ENCODE measurements at regions not wholly inside any gene's neighbourhood (a gene's known extent, or its start where the extent isn't known, plus 50 kb on each side); places are given as distances from the start of the nearest gene placed in this dataset.
"Not testable (repeated sequence)": the region's sequence is repeated elsewhere in the genome, so short reads cannot be mapped to it uniquely, and the experiment has no call there.

- ATAC-seq (replicated peaks), result no peak
- H3K27me3 Mint-ChIP-seq, result no peaks in the 10 kb centered on the region
Measured at GRCh38 chr10:65415318-65415717, 1510.5 kb upstream of the LRRTM3 start.

GRCh38 chr10:65416094-65416493, 1509.7 kb upstream of the LRRTM3 start:
- Mint-ChIP-seq H3K9me3 (peaks cover 4 to 6% of the 10 kb centered on the region in 2 donors), H3K27ac (no peak overlapping the region), H3K36me3 (no peaks in the 10 kb centered on the region), H3K4me1 (no peaks in the 10 kb centered on the region), H3K27me3 (no peaks in the 10 kb centered on the region), H3K4me3 (no peak overlapping the region)
- ATAC-seq (replicated peaks) (no peak), DNase-seq (no peak)

More at GRCh38 chr10:65415318-65415717, 1510.5 kb upstream of the LRRTM3 start:
- H3K36me3 Mint-ChIP-seq, result no peaks in the 10 kb centered on the region
- no peak for DNase-seq
- no peak overlapping the region for H3K4me3 Mint-ChIP-seq
- H3K4me1 Mint-ChIP-seq, result no peaks in the 10 kb centered on the region
- H3K27ac Mint-ChIP-seq, result no peak overlapping the region
- H3K9me3 Mint-ChIP-seq, result peaks cover 4 to 6% of the 10 kb centered on the region in 2 donors

- H3K27me3 Mint-ChIP-seq, result no peaks in the 10 kb centered on the region
- H3K27ac Mint-ChIP-seq, result no peak overlapping the region
- ATAC-seq (replicated peaks) (no peak), DNase-seq (no peak)
- H3K4me1 Mint-ChIP-seq, result no peaks in the 10 kb centered on the region
- H3K36me3 Mint-ChIP-seq, result no peaks in the 10 kb centered on the region
- H3K4me3 Mint-ChIP-seq, result no peak overlapping the region
- peaks cover 7 to 8% of the 10 kb centered on the region in 2 donors for H3K9me3 Mint-ChIP-seq
Measured at GRCh38 chr10:65419629-65420028, 1506.2 kb upstream of the LRRTM3 start.

GRCh38 chr10:65423043-65423442, 1502.8 kb upstream of the LRRTM3 start:
- Mint-ChIP-seq H3K27me3 (no peaks in the 10 kb centered on the region), H3K4me1 (no peaks in the 10 kb centered on the region), H3K9me3 (peaks cover 5 to 7% of the 10 kb centered on the region in 2 donors), H3K4me3 (no peak overlapping the region), H3K27ac (no peak overlapping the region), H3K36me3 (no peaks in the 10 kb centered on the region)
- ATAC-seq (replicated peaks), result no peak
- no peak for DNase-seq

GRCh38 chr10:65429381-65429780, 1496.5 kb upstream of the LRRTM3 start:
- not testable (repeated sequence) for H3K4me1 Mint-ChIP-seq; H3K27ac Mint-ChIP-seq; H3K9me3 Mint-ChIP-seq; ATAC-seq (replicated peaks); H3K27me3 Mint-ChIP-seq; DNase-seq; H3K4me3 Mint-ChIP-seq; H3K36me3 Mint-ChIP-seq

GRCh38 chr10:65430979-65431378, 1494.9 kb upstream of the LRRTM3 start:
- DNase-seq, result no peak
- Mint-ChIP-seq H3K9me3 (peaks cover 0 to 4% of the 10 kb centered on the region in 2 donors), H3K27ac (no peak overlapping the region), H3K27me3 (no peaks in the 10 kb centered on the region), H3K4me1 (no peaks in the 10 kb centered on the region), H3K36me3 (no peaks in the 10 kb centered on the region), H3K4me3 (no peak overlapping the region)
- no peak for ATAC-seq (replicated peaks)

- H3K4me1 Mint-ChIP-seq, result no peaks in the 10 kb centered on the region
- DNase-seq, result no peak
Measured at GRCh38 chr10:65470986-65471385, 1454.8 kb upstream of the LRRTM3 start.

GRCh38 chr10:65482848-65483247, 1443.0 kb upstream of the LRRTM3 start:
- Mint-ChIP-seq H3K36me3 (no peaks in the 10 kb centered on the region), H3K27me3 (no peaks in the 10 kb centered on the region), H3K9me3 (peaks cover 0 to 2% of the 10 kb centered on the region in 2 donors), H3K4me1 (no peaks in the 10 kb centered on the region), H3K4me3 (no peak overlapping the region), H3K27ac (no peak overlapping the region)
- ATAC-seq (replicated peaks) (no peak), DNase-seq (no peak)

More at GRCh38 chr10:65470986-65471385, 1454.8 kb upstream of the LRRTM3 start:
- Mint-ChIP-seq H3K9me3 (peaks cover 0 to 4% of the 10 kb centered on the region in 2 donors), H3K4me3 (no peak overlapping the region), H3K27me3 (no peaks in the 10 kb centered on the region), H3K27ac (no peak overlapping the region), H3K36me3 (no peaks in the 10 kb centered on the region)
- no peak for ATAC-seq (replicated peaks)

- DNase-seq (no peak), ATAC-seq (replicated peaks) (no peak)
- H3K4me3 Mint-ChIP-seq, result no peak overlapping the region
- H3K36me3 Mint-ChIP-seq, result no peaks in the 10 kb centered on the region
- H3K4me1 Mint-ChIP-seq, result no peaks in the 10 kb centered on the region
- H3K27me3 Mint-ChIP-seq, result no peaks in the 10 kb centered on the region
- peaks cover 0 to 2% of the 10 kb centered on the region in 2 donors for H3K9me3 Mint-ChIP-seq
- H3K27ac Mint-ChIP-seq, result no peak overlapping the region
Measured at GRCh38 chr10:65491799-65492198, 1434.0 kb upstream of the LRRTM3 start.

GRCh38 chr10:65496541-65496940, 1429.3 kb upstream of the LRRTM3 start:
- H3K36me3 Mint-ChIP-seq, result no peaks in the 10 kb centered on the region
- no peak for DNase-seq
- H3K4me1 Mint-ChIP-seq, result no peaks in the 10 kb centered on the region
- no peak for ATAC-seq (replicated peaks)
- H3K27ac Mint-ChIP-seq, result no peak overlapping the region
- no peak overlapping the region for H3K4me3 Mint-ChIP-seq
- no peaks in the 10 kb centered on the region for H3K27me3 Mint-ChIP-seq
- peaks cover 0 to 2% of the 10 kb centered on the region in 2 donors for H3K9me3 Mint-ChIP-seq

GRCh38 chr10:65497837-65498236, 1428.0 kb upstream of the LRRTM3 start:
- no peaks in the 10 kb centered on the region for H3K27me3 Mint-ChIP-seq
- no peak for ATAC-seq (replicated peaks)
- H3K4me3 Mint-ChIP-seq, result no peak overlapping the region
- no peak for DNase-seq
- H3K36me3 Mint-ChIP-seq, result no peaks in the 10 kb centered on the region
- H3K27ac Mint-ChIP-seq, result no peak overlapping the region
- peaks cover 0 to 2% of the 10 kb centered on the region in 2 donors for H3K9me3 Mint-ChIP-seq
- no peaks in the 10 kb centered on the region for H3K4me1 Mint-ChIP-seq

- no peak overlapping the region for H3K27ac Mint-ChIP-seq
- ATAC-seq (replicated peaks), result no peak
Measured at GRCh38 chr10:65500716-65501115, 1425.1 kb upstream of the LRRTM3 start.

GRCh38 chr10:65501259-65501658, 1424.6 kb upstream of the LRRTM3 start:
- Mint-ChIP-seq H3K4me1 (no peaks in the 10 kb centered on the region), H3K27me3 (no peaks in the 10 kb centered on the region), H3K9me3 (peaks cover 3% of the 10 kb centered on the region in 2 donors), H3K36me3 (no peaks in the 10 kb centered on the region), H3K4me3 (no peak overlapping the region), H3K27ac (no peak overlapping the region)
- DNase-seq, result no peak
- ATAC-seq (replicated peaks), result no peak

More at GRCh38 chr10:65500716-65501115, 1425.1 kb upstream of the LRRTM3 start:
- Mint-ChIP-seq H3K9me3 (peaks cover 1 to 2% of the 10 kb centered on the region in 2 donors), H3K4me1 (no peaks in the 10 kb centered on the region), H3K4me3 (no peak overlapping the region), H3K36me3 (no peaks in the 10 kb centered on the region), H3K27me3 (no peaks in the 10 kb centered on the region)
- no peak for DNase-seq

- Mint-ChIP-seq H3K36me3 (no peaks in the 10 kb centered on the region), H3K9me3 (peaks cover 0 to 11% of the 10 kb centered on the region in 2 donors), H3K27ac (no peak overlapping the region), H3K4me1 (no peaks in the 10 kb centered on the region), H3K4me3 (no peak overlapping the region), H3K27me3 (no peaks in the 10 kb centered on the region)
- ATAC-seq (replicated peaks), result no peak
- no peak for DNase-seq
Measured at GRCh38 chr10:65518379-65518778, 1407.5 kb upstream of the LRRTM3 start.

GRCh38 chr10:65528986-65529385, 1396.8 kb upstream of the LRRTM3 start:
- ATAC-seq (replicated peaks) (no peak), DNase-seq (no peak)
- no peak overlapping the region for H3K27ac Mint-ChIP-seq
- H3K4me1 Mint-ChIP-seq, result no peaks in the 10 kb centered on the region
- peaks cover 3 to 5% of the 10 kb centered on the region in 2 donors for H3K9me3 Mint-ChIP-seq
- no peak overlapping the region for H3K4me3 Mint-ChIP-seq
- no peaks in the 10 kb centered on the region for H3K27me3 Mint-ChIP-seq
- no peaks in the 10 kb centered on the region for H3K36me3 Mint-ChIP-seq

- DNase-seq (no peak), ATAC-seq (replicated peaks) (no peak)
- Mint-ChIP-seq H3K4me3 (no peak overlapping the region), H3K36me3 (no peaks in the 10 kb centered on the region), H3K4me1 (no peaks in the 10 kb centered on the region), H3K27ac (no peak overlapping the region), H3K9me3 (peaks cover 0 to under 1% of the 10 kb centered on the region in 2 donors), H3K27me3 (no peaks in the 10 kb centered on the region)
Measured at GRCh38 chr10:65531545-65531944, 1394.3 kb upstream of the LRRTM3 start.
